Mammary epithelial cell (primary cell): ENCODE measurements at regions not wholly inside any gene's neighbourhood (a gene's known extent, or its start where the extent isn't known, plus 50 kb on each side); places are given as distances from the start of the nearest gene placed in this dataset.

ENCODE experiments used
- EZH2 ChIP-seq: IDR thresholded peaks from 2 replicates; pipeline ENCODE4 v1.6.1; 2012; ENCODE audit warnings: low read length, inconsistent platforms, borderline replicate concordance
- TF ChIP-seq, protein P1 (sequence below), 2 donors: IDR thresholded peaks in 1 of 2; conservative IDR thresholded peaks in 1 of 2; 2 replicates each; pipeline ENCODE4 v1.5.1; 2011 to 2012; ENCODE audit warnings: inconsistent platforms in 2 of 2, low read length in 2 of 2, mild to moderate bottlenecking in 2 of 2, control low read depth in 1 of 2, low read depth in 1 of 2; ENCODE audit not compliant: insufficient read depth in 1 of 2; ENCODE audit errors: extremely low read depth in 1 of 2

DNA sequence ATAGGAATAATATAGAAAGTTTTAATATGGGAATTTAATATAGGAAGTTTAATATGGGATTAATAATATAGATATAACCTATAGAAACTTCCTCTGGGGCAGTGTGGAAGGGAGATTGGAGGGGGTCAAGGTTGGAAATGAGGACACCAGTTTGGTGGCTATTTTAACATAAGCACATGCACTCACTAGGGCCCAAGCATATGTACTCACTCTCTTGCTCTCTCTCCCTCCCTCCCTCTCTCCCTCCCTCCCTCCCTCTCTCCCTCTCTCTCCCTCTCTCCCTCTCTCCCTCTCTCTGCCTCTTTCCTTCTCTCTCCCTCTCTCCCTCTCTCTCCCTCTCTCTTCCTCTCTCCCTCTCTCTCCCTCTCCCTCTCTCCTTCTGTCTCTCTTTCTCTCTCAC is 528.1 kb downstream of the NPIPA7 start:
- TF ChIP-seq, protein P1, sequence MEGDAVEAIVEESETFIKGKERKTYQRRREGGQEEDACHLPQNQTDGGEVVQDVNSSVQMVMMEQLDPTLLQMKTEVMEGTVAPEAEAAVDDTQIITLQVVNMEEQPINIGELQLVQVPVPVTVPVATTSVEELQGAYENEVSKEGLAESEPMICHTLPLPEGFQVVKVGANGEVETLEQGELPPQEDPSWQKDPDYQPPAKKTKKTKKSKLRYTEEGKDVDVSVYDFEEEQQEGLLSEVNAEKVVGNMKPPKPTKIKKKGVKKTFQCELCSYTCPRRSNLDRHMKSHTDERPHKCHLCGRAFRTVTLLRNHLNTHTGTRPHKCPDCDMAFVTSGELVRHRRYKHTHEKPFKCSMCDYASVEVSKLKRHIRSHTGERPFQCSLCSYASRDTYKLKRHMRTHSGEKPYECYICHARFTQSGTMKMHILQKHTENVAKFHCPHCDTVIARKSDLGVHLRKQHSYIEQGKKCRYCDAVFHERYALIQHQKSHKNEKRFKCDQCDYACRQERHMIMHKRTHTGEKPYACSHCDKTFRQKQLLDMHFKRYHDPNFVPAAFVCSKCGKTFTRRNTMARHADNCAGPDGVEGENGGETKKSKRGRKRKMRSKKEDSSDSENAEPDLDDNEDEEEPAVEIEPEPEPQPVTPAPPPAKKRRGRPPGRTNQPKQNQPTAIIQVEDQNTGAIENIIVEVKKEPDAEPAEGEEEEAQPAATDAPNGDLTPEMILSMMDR (conservative IDR thresholded peaks at IDR 0.05 in 1 of 2, IDR thresholded peaks at IDR 0.05 in 1 of 2; ENCODE audit: extremely low read depth in 1 of 2, insufficient read depth in 1 of 2, low read depth in 1 of 2, low read length in 2 of 2): no peak
- no peak for TF ChIP-seq EZH2
